Fibroblast of the conjunctiva (primary cell): ENCODE measurements at regions not wholly inside any gene's neighbourhood (a gene's known extent, or its start where the extent isn't known, plus 50 kb on each side); places are given as distances from the start of the nearest gene placed in this dataset.
A peak's percentile ranks its signal among the peaks of the same experiment; 100 is the strongest.

Source experiments
- DNase-seq: peaks from one replicate; pipeline ENCODE4 v3.0.0-alpha.2; 2010; ENCODE audit warnings: low read depth

- DNase-seq = no peak
Observed at GRCh38 chr12:30151831-30152230, 368.1 kb upstream of the TMTC1 start.

DNA sequence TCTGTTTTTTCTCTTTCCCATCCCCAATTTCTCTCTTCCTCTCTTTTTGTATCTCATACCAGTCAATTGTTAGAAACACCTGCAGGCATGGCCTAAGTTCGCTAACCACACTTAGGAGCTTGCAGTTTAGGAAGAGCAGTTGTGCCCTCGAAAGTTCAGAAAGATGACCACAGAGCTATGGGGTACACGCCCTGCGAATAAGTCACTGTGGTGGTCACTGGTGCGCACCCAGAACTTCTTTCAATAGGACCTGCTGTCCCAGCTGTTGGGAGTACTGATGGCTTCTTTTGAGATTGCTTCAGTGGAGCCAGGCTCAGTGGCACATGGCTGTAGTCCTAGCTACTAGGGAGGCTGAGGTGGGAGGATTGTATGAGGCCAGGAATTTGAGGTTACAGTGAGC lies 362.8 kb upstream of the TMTC1 start:
- DNase-seq = no peak

DNA sequence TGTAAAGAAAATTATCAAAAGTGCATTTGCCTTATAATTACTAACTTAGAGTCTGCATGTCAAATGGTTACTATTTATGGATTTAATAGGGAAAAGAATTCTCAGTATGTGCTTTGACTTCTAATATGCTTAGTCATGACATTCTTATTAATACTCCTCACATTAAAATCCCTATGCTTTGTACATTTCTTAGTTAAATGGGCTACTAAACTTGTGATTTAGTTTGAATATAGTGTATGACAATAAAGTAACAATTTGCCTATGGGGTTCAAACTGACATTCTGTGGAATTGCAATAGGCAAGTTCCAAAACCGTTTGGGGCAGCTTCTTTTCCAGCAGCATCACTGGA lies 361.9 kb upstream of the TMTC1 start:
- DNase-seq = no peak

GRCh38 chr12:30144777-30145683 lies 361.3 kb upstream of the TMTC1 start:
- DNase-seq = no peak

DNA sequence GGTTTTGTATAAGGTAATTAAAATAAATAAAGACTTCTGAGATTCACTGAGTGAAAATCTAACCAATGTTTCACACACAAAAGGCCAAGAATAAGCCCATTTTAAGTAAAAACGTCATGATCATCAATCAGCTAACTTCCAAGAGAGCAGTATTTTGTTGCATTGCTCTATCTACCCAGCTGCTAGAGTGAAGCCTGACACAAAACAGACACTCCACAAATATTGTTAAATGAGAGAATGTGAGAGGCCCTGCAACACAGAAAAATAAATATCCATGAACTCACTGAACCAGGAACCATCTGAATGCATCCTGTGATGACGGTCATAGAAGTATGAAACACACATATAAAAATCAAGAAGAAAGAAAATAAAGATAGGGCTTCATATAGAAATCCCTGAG lies 358.6 kb upstream of the TMTC1 start:
- no peak for DNase-seq

- DNase-seq = no peak
Observed at GRCh38 chr12:30138483-30138882, 354.7 kb upstream of the TMTC1 start.

- DNase-seq = no peak
Observed at GRCh38 chr12:30136696-30137095, 353.0 kb upstream of the TMTC1 start.

DNA sequence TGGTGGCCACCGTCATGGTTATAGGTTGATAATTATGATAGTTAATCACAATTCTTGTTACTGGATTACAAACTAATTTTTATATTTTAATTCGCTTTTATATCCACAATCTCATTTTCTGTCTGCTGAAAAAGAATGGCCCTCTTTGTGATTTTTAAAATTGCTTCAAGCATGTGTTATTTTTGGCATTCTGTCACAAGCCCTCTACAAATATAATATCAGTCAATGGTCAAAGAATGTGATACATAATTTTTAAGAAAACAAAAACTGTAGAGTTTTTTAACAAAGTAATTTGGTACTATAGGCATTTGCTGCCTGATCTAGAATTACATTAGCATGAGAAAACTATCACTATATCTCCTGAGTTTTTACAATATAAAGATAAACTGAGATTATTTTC lies 352.0 kb upstream of the TMTC1 start:
- no peak for DNase-seq

- no peak for DNase-seq
Observed at GRCh38 chr12:30134229-30134628, 350.5 kb upstream of the TMTC1 start.

DNA sequence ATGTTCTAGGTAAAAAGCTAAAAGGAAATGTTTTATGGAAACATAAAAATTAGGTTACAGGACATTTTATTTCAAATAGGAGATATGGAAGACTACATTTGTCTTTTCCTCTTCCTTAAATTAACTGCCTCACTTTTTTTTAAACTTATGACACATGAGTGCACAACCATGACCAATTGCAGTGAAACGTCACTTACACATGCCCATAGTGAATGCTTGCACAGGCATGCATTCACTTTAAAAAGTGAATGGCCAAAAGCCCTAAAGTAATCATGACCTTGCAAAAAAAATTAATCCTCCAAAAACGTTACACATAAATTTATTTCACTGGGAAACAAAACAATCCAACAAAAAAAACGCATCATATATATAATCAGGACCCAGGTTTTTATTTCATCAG lies 343.2 kb upstream of the TMTC1 start:
- no peak for DNase-seq

DNA sequence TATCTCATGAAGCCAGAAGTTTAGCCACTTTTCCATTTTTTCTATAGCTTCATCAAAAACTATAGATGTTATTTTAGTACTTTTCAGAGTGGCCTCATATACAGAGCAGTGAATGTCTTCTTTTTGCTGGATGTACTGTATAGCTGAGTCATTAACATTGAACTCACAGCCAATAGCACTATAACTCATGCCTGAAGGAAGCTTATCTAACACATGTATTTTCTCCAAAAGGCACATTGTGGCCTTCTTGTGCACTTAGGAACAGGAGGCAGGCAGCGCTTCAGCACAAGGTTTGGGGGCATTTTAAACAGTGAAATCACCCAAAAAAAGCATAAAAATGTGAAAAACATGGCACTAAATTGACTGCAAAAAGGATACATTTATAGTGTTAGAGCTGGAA lies 336.8 kb upstream of the TMTC1 start:
- DNase-seq = no peak

GRCh38 chr12:30117483-30117882 lies 333.7 kb upstream of the TMTC1 start:
- DNase-seq = no peak

- no peak for DNase-seq
Observed at GRCh38 chr12:30111719-30112118, 328.0 kb upstream of the TMTC1 start.

- peak; percentile 23 for DNase-seq
Observed at GRCh38 chr12:30110958-30111586, 327.3 kb upstream of the TMTC1 start.

DNA sequence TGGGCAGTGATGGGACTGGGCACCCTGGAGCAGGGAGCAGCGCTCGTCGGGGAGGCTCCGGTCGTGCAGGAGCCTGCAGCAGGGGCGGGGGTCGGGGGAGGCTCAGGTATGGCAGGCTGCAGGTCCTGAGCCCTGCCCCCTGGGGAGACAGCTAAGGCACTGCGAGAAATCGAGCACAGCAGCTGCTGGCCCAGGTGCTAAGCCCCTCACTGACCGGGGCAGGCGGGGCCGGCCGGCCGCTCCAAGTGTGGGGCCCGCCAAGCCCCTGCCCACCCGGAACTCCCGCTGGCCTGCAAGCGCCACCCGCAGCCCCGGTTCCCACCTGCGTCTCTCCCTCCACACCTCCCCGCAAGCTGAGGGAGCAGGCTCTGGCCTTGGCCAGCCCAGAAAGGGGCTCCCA lies 326.8 kb upstream of the TMTC1 start:
- no peak for DNase-seq

DNA sequence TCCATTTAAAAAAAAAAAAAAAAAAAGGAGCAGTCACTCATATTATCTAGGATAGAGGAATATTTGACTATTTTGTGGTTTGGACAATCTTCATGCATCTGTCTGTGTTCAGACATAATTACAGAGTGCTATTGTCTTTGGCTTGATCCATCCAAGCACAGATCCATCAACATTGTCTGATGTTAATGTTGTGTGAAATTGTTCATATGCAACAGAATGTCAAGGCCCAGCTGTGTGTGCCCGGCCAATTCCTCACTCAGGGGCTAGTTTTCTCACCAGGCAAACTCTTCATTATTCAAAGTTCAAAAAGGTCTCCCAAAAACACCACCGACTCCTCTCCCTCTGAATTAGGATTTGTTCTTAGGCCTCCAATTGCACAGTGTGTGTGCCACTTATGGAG lies 324.9 kb upstream of the TMTC1 start:
- no peak for DNase-seq

GRCh38 chr12:30106204-30106965 lies 322.6 kb upstream of the TMTC1 start:
- no peak for DNase-seq

DNA sequence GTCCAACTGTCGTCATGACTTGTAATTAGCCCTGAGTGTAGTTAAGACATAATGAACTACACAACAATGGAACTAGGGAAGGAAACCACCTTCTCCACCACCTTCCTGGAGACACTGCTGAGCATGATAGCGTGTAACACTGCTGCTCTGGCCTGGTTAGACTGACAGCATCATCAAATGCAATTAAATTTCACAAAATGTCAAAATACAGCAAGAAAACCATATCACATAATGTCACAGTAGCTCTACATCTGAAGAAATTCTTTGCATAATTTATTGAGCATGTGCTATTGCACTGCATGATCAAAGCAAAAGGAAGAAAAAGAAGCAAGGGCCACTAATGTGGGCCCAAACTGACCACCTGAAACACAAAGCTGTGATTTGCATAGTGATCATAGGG lies 321.8 kb upstream of the TMTC1 start:
- DNase-seq = no peak

GRCh38 chr12:30104971-30105370 lies 321.2 kb upstream of the TMTC1 start:
- DNase-seq = no peak

DNA sequence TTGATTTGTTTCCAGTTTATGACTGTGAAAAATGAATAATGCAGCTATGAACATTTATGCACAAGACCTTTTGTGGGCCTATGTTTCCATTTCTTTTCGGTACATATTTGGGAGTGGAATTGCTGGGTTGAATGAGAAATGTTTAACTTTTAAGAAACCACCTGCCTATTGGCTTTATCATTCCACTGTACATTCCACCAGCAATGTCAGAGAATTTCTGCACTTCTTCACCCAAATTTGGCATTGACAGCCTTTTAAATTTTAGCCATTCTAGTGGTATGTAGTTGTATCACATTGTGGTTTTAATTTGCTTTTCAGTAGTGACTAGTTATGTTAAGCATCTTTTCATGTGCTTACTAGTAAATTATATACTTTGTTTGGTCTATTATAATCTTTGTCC lies 317.0 kb upstream of the TMTC1 start:
- DNase-seq = no peak

DNA sequence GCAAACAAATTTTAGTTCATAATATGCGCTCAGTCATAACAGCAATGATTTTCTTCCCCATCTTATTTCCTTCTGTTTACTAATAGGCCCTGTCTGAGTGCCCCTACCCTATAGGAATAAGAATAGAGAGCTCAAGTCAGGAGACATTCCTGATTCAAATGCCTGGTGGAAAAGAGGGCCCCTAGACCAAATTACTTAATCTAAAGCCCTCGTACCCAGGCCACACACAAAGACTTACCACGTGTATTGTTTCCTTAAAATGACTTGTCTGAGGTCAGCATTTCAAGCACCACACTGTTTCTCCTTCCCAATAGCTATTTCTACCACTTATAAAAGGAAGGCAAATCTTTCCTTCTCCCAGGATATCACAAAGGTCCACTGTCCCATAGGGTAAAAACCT lies 314.9 kb upstream of the TMTC1 start:
- no peak for DNase-seq

DNA sequence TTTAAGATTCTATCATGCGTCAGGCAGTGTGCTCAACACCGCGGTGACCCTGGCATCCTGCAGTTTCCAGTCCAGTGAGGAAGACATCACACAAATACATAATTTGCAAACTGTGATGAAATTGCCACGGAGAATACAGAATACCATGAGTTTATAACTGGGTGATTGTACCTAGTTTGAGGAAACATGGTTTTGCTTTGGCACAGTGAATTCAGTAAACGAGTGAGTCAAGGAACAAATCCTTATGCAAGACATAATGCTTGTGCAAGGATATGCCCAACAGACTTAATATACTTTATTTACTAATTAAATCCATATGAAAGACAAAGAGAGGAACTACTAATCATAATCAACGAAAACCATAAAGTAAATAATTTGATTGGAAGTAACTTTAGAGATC lies 311.8 kb upstream of the TMTC1 start:
- DNase-seq = no peak

DNA sequence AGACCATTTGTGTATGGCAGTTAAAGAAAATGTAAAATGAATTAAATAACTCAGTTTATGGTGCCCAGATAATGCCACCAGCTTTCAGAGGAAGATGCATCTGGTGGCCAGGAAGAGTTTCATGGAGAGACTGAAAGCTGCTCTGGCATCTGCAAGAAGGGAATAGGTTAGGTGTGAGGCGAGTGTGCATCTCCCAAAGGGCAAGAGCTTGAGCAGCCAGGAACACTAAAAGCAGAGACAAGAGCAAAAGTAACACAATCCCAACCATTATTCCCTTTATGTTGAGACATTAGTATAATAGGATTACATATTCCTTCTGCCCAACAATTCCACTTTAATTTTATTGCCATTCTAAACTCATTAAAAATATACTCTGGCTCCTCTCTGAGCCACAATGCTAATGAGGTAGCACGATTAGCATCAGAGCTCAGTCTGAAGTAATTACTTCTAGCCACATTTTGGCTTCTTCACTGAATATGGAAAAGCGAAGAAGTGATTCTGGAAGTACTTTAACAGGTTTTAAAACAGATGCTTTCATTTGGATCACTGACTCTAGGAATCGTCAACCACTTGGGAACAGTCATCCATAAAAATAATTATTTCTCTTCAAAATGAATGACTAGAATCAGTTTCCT lies 309.4 kb upstream of the TMTC1 start:
- no peak for DNase-seq
